IMR-90 (cell line): ENCODE measurements at regions not wholly inside any gene's neighbourhood (a gene's known extent, or its start where the extent isn't known, plus 50 kb on each side); places are given as distances from the start of the nearest gene placed in this dataset.
A peak's percentile ranks its signal among the peaks of the same experiment; 100 is the strongest.

Experiments
- ATAC-seq: fragments of 200-7000 bp; cut with Tn5 transposase; 2 replicates; pipeline ENCODE4 v1.9.1; 2020; ENCODE audit warnings: low read depth, mild to moderate bottlenecking, moderate library complexity
- BruUV-seq: library from RNA; stranded (reverse); fragments of 400-500 nt; replicated peaks from 2 replicates; lab custom pipeline; 2021; lab: Mats Ljungman, UMichigan
- CTCF ChIA-PET: fragments of 300-600 bp; formaldehyde crosslinking; extraction: SDS; loops from one replicate; lab custom pipeline; 2021; ENCODE audit warnings: antibody characterized with exemption; lab: Yijun Ruan, JAX
- POLR2A ChIA-PET: fragments of 300-600 bp; sonication (Branson Sonifier 250); formaldehyde crosslinking; loops from one replicate; lab custom pipeline; 2022; ENCODE audit warnings: antibody characterized with exemption; ENCODE audit not compliant: unreplicated experiment; lab: Charles Lee
- DNase-seq: peaks from one replicate; pipeline ENCODE4 v3.0.0; 2013
- H2AFZ ChIP-seq: replicated peaks from 2 replicates; pipeline ENCODE3; 2013; ENCODE audit warnings: low read length, mild to moderate bottlenecking; ENCODE audit not compliant: poor library complexity
- H2AK5ac ChIP-seq: 2 replicates; pipeline ENCODE4 v1.6.1; 2013; ENCODE audit warnings: low read depth, low read length, inconsistent platforms
- H2AK9ac ChIP-seq: replicated peaks from 2 replicates; pipeline ENCODE3; 2013; ENCODE audit warnings: mild to moderate bottlenecking, low read depth, low read length, moderate library complexity; ENCODE audit not compliant: poor library complexity
- H2BK120ac ChIP-seq: 2 replicates; pipeline ENCODE4 v1.6.1; 2013; ENCODE audit warnings: low read depth, low read length, inconsistent platforms
- H2BK15ac ChIP-seq: 3 replicates; pipeline ENCODE4 v1.6.1; 2013; ENCODE audit warnings: low read depth, low read length, inconsistent platforms
- H2BK20ac ChIP-seq: 2 replicates; pipeline ENCODE4 v1.6.1; 2013; ENCODE audit warnings: low read depth, mild to moderate bottlenecking, inconsistent platforms, low read length, moderate library complexity
- H2BK5ac ChIP-seq: 2 replicates; pipeline ENCODE4 v1.6.1; 2013; ENCODE audit warnings: mild to moderate bottlenecking, low read depth, low read length, inconsistent platforms; ENCODE audit not compliant: poor library complexity, severe bottlenecking
- H3K14ac ChIP-seq: replicated peaks from 2 replicates; pipeline ENCODE4 v1.6.1; 2013; ENCODE audit warnings: low read depth, low read length, inconsistent platforms
- H3K18ac ChIP-seq: 2 replicates; pipeline ENCODE4 v1.6.1; 2013; ENCODE audit warnings: low read depth, low read length, control low read depth
- H3K23ac ChIP-seq: 2 replicates; pipeline ENCODE4 v1.6.1; 2013; ENCODE audit warnings: low read depth, low read length, inconsistent platforms
- H3K27ac ChIP-seq: 2 replicates; pipeline ENCODE4 v1.5.1; 2013; ENCODE audit warnings: mild to moderate bottlenecking, control low read depth, low read length; ENCODE audit not compliant: insufficient read depth
- H3K27me3 ChIP-seq: 2 replicates; pipeline ENCODE4 v1.6.1; 2013; ENCODE audit warnings: low read length; ENCODE audit not compliant: control insufficient read depth, insufficient read depth
- H3K36me3 ChIP-seq: 2 replicates; pipeline ENCODE4 v1.6.1; 2013; ENCODE audit warnings: low read length, mixed read lengths; ENCODE audit not compliant: control insufficient read depth, insufficient read depth
- H3K4ac ChIP-seq: 2 replicates; pipeline ENCODE4 v1.6.1; 2013; ENCODE audit warnings: low read depth, low read length, inconsistent platforms
- H3K4me1 ChIP-seq: 2 replicates; pipeline ENCODE4 v1.6.1; 2013; ENCODE audit warnings: low read length, mixed read lengths; ENCODE audit not compliant: control insufficient read depth, insufficient read depth
- H3K4me2 ChIP-seq: 2 replicates; pipeline ENCODE4 v1.6.1; 2013; ENCODE audit warnings: low read depth, mild to moderate bottlenecking, control low read depth, low read length, moderate library complexity
- H3K4me3 ChIP-seq: 2 replicates; pipeline ENCODE4 v1.5.1; 2013; ENCODE audit warnings: low read depth, mild to moderate bottlenecking, control low read depth, low read length, moderate library complexity; ENCODE audit not compliant: insufficient read depth
- H3K56ac ChIP-seq: 2 replicates; pipeline ENCODE4 v1.6.1; 2013; ENCODE audit warnings: low read length, inconsistent platforms; ENCODE audit not compliant: insufficient read depth; ENCODE audit errors: extremely low read depth
- H3K79me1 ChIP-seq, 2 experiments: 2 replicates each; pipeline ENCODE4 v1.6.1; 2013; ENCODE audit warnings: low read length in 2 of 2, inconsistent platforms in 1 of 2, low read depth in 1 of 2
- H3K9ac ChIP-seq: 2 replicates; pipeline ENCODE4 v1.6.1; 2013; ENCODE audit warnings: low read depth, low read length, control low read depth
- H3K9me1 ChIP-seq: 2 replicates; pipeline ENCODE4 v1.6.1; 2013; ENCODE audit warnings: low read length, inconsistent platforms; ENCODE audit not compliant: insufficient read depth
- H3K9me3 ChIP-seq: 2 replicates; pipeline ENCODE4 v1.6.1; 2013; ENCODE audit warnings: low read length; ENCODE audit not compliant: control insufficient read depth, insufficient read depth
- H4K20me1 ChIP-seq: 2 replicates; pipeline ENCODE4 v1.6.1; 2013; ENCODE audit warnings: low read length, inconsistent platforms; ENCODE audit not compliant: insufficient read depth
- H4K5ac ChIP-seq: 2 replicates; pipeline ENCODE4 v1.6.1; 2013; ENCODE audit warnings: mild to moderate bottlenecking, low read depth, low read length, control low read depth
- H4K8ac ChIP-seq, 2 experiments: 2 replicates each; pipeline ENCODE4 v1.6.1; 2013; ENCODE audit warnings: low read depth in 2 of 2, low read length in 2 of 2, control low read depth in 1 of 2, inconsistent platforms in 1 of 2
- H4K91ac ChIP-seq: 2 replicates; pipeline ENCODE4 v1.6.1; 2013; ENCODE audit warnings: low read depth, low read length, inconsistent platforms; ENCODE audit not compliant: insufficient read depth
- BHLHE40 ChIP-seq: fragments of 150-350 bp; IDR thresholded peaks from 2 replicates; pipeline ENCODE4 v1.6.1; 2016; ENCODE audit warnings: mild to moderate bottlenecking, low read depth, low read length
- CEBPB ChIP-seq: IDR thresholded peaks from 2 replicates; pipeline ENCODE4 v1.6.1; 2012; ENCODE audit warnings: low read depth, low read length, improper control_type of control experiment
- CHD1 ChIP-seq: IDR thresholded peaks from 2 replicates; pipeline ENCODE4 v1.6.1; 2012; ENCODE audit warnings: low read depth, low read length, improper control_type of control experiment
- FOS ChIP-seq: fragments of 150-350 bp; IDR thresholded peaks from 2 replicates; pipeline ENCODE4 v1.6.1; 2016; ENCODE audit warnings: low read depth, low read length
- MAFK ChIP-seq: IDR thresholded peaks from 2 replicates; pipeline ENCODE4 v1.6.1; 2012; ENCODE audit warnings: low read depth, low read length, improper control_type of control experiment
- MAZ ChIP-seq: IDR thresholded peaks from 2 replicates; pipeline ENCODE4 v1.6.1; 2012; ENCODE audit warnings: low read depth, mild to moderate bottlenecking, low read length, improper control_type of control experiment, moderate library complexity, borderline replicate concordance
- MXI1 ChIP-seq: IDR thresholded peaks from 2 replicates; pipeline ENCODE4 v1.6.1; 2012; ENCODE audit warnings: low read depth, mild to moderate bottlenecking, low read length, moderate library complexity, borderline replicate concordance
- NFE2L2 ChIP-seq: fragments of 150-350 bp; IDR thresholded peaks from 2 replicates; pipeline ENCODE4 v1.6.1; 2016; ENCODE audit warnings: low read depth, mild to moderate bottlenecking, low read length
- POLR2A ChIP-seq: IDR thresholded peaks from 2 replicates; pipeline ENCODE4 v1.6.1; 2012; ENCODE audit warnings: mild to moderate bottlenecking, low read depth, low read length
- RAD21 ChIP-seq: IDR thresholded peaks from 2 replicates; pipeline ENCODE4 v1.6.1; 2012; ENCODE audit warnings: low read length, improper control_type of control experiment
- RCOR1 ChIP-seq: IDR thresholded peaks from 2 replicates; pipeline ENCODE4 v1.6.1; 2012; ENCODE audit warnings: mild to moderate bottlenecking, low read length, improper control_type of control experiment; ENCODE audit not compliant: insufficient replicate concordance
- RFX5 ChIP-seq: IDR thresholded peaks from 2 replicates; pipeline ENCODE4 v1.8.0; 2012; ENCODE audit warnings: low read depth, mild to moderate bottlenecking, low read length, moderate library complexity
- SMC3 ChIP-seq: fragments of 150-350 bp; IDR thresholded peaks from 2 replicates; pipeline ENCODE4 v1.6.1; 2016; ENCODE audit warnings: low read depth, mild to moderate bottlenecking, antibody characterized with exemption, low read length, moderate library complexity
- WGBS, 2 experiments: methylation state at CpG; one replicate each; pipeline versions ENCODE4 v1.1.5 to v1.1.7; 2013; ENCODE audit warnings: missing lambda C conversion rate in 2 of 2; ENCODE audit not compliant: insufficient read length in 1 of 2; ENCODE audit errors: extremely low coverage in 2 of 2; 5-methylcytosine and 5-hydroxymethylcytosine counted together
- dilution Hi-C: fragments of 300-500 bp; cut with HindIII; formaldehyde crosslinking; loops from one replicate; pipeline ENCODE4 v1.14.3; 2018; ENCODE audit warnings: low sequenced_read_pairs; ENCODE audit not compliant: unreplicated experiment
- in situ Hi-C: fragments of 300-500 bp; cut with MboI; formaldehyde crosslinking; loops from 3 replicates; pipeline ENCODE4 v1.14.3; 2019; ENCODE audit warnings: low sequenced_read_pairs, inconsistent platforms, mixed read lengths
- intact Hi-C: fragments of 100-400 bp; cut with micrococcal nuclease; formaldehyde crosslinking; loops from 2 replicates; pipeline ENCODE4 v1.10.0; 2022
- TF ChIP-seq, protein P1 (sequence below): fragments of 150-350 bp; IDR thresholded peaks from 2 replicates; pipeline ENCODE4 v1.6.1; 2017; ENCODE audit warnings: mild to moderate bottlenecking, antibody characterized with exemption, low read length, low read depth
- TF ChIP-seq, protein P2 (sequence below): conservative IDR thresholded peaks from 2 replicates; pipeline ENCODE4 v1.5.1; 2012; ENCODE audit warnings: mild to moderate bottlenecking, low read depth, low read length, improper control_type of control experiment
- TF ChIP-seq, protein P3 (sequence below): fragments of 150-350 bp; IDR thresholded peaks from 2 replicates; pipeline ENCODE4 v1.6.1; 2016; ENCODE audit warnings: low read depth, mild to moderate bottlenecking, low read length, moderate library complexity, borderline replicate concordance

DNA sequence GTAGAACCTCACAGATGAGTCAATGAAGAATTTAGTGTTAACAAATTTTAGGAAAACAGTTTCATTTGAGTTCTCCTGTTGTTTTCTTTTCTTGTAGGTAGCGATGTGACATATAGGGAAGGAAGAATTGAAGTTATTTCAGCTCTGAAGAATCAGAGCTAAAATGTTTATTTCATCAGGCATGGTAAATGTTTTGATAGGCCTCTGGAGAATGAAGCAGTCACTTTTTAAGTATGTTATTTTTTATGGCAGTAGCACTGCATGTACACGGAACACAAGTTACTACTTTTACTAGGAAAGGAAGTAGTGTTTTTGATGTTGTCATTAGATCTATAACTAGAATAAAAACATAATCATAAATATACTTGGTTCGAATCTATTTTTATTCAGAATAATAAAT lies 1357.3 kb upstream of the CITED2 start:
- Histone ChIP-seq H3K4me3 (no peak overlapping the region), H3K9me3 (no peaks in the 10 kb centered on the region), H3K4ac (no peak overlapping the region), H4K5ac (no peak overlapping the region), H2BK15ac (no peak overlapping the region), H3K4me2 (peak overlapping the region; percentile 36; the same call in 1 of the 2 replicates), H2AFZ (no peak overlapping the region), H4K8ac (no peak overlapping the region), H3K27ac (no peak overlapping the region), H3K79me1 (no peaks in the 10 kb centered on the region), H3K36me3 (no peaks in the 10 kb centered on the region), H2AK9ac (no peak overlapping the region), H3K9me1 (no peaks in the 10 kb centered on the region), H3K56ac (no peak overlapping the region), H2AK5ac (no peak overlapping the region), H3K14ac (no peak overlapping the region), H4K20me1 (no peaks in the 10 kb centered on the region), H2BK5ac (no peak overlapping the region), H3K4me1 (no peaks in the 10 kb centered on the region), H3K23ac (no peak overlapping the region), H4K91ac (no peak overlapping the region), H2BK120ac (no peak overlapping the region), H3K9ac (no peak overlapping the region), H2BK20ac (no peak overlapping the region), H3K18ac (no peak overlapping the region), H3K27me3 (no peaks in the 10 kb centered on the region)
- ATAC-seq: peak; percentile 53
- DNase-seq: peak; percentile 35
- WGBS, 2 experiments: no CpG with 5 or more reads among the region's 3 CpGs
- intact Hi-C loops (no loop called here), in situ Hi-C loops (no loop called here), dilution Hi-C loops (no loop called here)
- TF ChIP-seq, protein P1, sequence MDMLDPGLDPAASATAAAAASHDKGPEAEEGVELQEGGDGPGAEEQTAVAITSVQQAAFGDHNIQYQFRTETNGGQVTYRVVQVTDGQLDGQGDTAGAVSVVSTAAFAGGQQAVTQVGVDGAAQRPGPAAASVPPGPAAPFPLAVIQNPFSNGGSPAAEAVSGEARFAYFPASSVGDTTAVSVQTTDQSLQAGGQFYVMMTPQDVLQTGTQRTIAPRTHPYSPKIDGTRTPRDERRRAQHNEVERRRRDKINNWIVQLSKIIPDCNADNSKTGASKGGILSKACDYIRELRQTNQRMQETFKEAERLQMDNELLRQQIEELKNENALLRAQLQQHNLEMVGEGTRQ: no peak
- no peak for TF ChIP-seq BHLHE40
- no peak for TF ChIP-seq RAD21
- TF ChIP-seq, protein P2, sequence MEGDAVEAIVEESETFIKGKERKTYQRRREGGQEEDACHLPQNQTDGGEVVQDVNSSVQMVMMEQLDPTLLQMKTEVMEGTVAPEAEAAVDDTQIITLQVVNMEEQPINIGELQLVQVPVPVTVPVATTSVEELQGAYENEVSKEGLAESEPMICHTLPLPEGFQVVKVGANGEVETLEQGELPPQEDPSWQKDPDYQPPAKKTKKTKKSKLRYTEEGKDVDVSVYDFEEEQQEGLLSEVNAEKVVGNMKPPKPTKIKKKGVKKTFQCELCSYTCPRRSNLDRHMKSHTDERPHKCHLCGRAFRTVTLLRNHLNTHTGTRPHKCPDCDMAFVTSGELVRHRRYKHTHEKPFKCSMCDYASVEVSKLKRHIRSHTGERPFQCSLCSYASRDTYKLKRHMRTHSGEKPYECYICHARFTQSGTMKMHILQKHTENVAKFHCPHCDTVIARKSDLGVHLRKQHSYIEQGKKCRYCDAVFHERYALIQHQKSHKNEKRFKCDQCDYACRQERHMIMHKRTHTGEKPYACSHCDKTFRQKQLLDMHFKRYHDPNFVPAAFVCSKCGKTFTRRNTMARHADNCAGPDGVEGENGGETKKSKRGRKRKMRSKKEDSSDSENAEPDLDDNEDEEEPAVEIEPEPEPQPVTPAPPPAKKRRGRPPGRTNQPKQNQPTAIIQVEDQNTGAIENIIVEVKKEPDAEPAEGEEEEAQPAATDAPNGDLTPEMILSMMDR: no peak
- TF ChIP-seq MXI1: no peak
- TF ChIP-seq, protein P3, sequence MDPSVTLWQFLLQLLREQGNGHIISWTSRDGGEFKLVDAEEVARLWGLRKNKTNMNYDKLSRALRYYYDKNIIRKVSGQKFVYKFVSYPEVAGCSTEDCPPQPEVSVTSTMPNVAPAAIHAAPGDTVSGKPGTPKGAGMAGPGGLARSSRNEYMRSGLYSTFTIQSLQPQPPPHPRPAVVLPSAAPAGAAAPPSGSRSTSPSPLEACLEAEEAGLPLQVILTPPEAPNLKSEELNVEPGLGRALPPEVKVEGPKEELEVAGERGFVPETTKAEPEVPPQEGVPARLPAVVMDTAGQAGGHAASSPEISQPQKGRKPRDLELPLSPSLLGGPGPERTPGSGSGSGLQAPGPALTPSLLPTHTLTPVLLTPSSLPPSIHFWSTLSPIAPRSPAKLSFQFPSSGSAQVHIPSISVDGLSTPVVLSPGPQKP: no peak
- TF ChIP-seq MAFK: no peak
- no peak for TF ChIP-seq CEBPB
- TF ChIP-seq RFX5: no peak
- TF ChIP-seq SMC3: no peak
- no peak for TF ChIP-seq RCOR1
- no peak for TF ChIP-seq CHD1
- no peak for TF ChIP-seq NFE2L2
- no peak for TF ChIP-seq FOS
- no peak for TF ChIP-seq MAZ
- TF ChIP-seq POLR2A: no peak
- BruUV-seq: no TSS peak
- POLR2A ChIA-PET: no interaction called here
- CTCF ChIA-PET: interaction anchor here (0.6 kb wide), 1 partner anchor 828 kb away, joined by 3 read pairs; no protein-coding TSS in a partner anchor
